C4-2B (cell line): ENCODE measurements at regions not wholly inside any gene's neighbourhood (a gene's known extent, or its start where the extent isn't known, plus 50 kb on each side); places are given as distances from the start of the nearest gene placed in this dataset.

Experiments used
- CTCF ChIP-seq: fragments of 450-650 bp; conservative IDR thresholded peaks from 2 replicates; pipeline ENCODE4 v1.5.1; 2017; ENCODE audit warnings: mild to moderate bottlenecking
- ZFX ChIP-seq: fragments of 450-650 bp; IDR thresholded peaks from 2 replicates; pipeline ENCODE4 v1.6.1; 2017

DNA sequence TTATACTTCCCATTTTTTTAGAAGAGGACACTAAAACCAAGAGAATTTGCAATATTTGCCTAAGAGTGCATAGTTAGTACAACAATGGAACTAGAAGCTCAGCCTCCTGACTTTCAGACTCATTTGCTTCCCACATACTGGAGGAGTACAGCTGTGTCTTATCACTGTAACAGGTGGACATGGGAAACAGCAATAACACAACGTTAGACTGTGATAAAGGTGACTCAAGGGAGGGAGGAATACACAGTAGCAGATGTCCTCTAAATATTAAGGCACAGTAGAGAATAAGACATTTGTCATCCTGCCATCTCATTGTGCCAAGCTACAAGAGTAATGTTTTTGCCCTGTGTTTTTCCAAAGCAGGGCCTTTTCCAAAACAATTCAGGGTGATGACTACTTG lies 55.4 kb upstream of the JAK1 start:
- no peak for TF ChIP-seq CTCF
- TF ChIP-seq ZFX: no peak
